Prostate gland (tissue), 2 donors: ENCODE measurements at regions not wholly inside any gene's neighbourhood (a gene's known extent, or its start where the extent isn't known, plus 50 kb on each side); places are given as distances from the start of the nearest gene placed in this dataset.

Experiments
- DNase-seq: peaks from one replicate; pipeline ENCODE4 v3.0.0-alpha.2; 2019; ENCODE audit warnings: low spot score
- H3K27ac ChIP-seq, 2 donors: fragments of 200-600 bp; sonication (generic); 2 replicates each; pipeline ENCODE4 v1.5.1; 2017 to 2019
- H3K27me3 ChIP-seq: fragments of 200-600 bp; sonication (generic); replicated peaks from 2 replicates; pipeline ENCODE4 v1.5.1; 2019; ENCODE audit not compliant: insufficient read depth
- H3K36me3 ChIP-seq, 2 donors: fragments of 200-600 bp; sonication (generic); 1 replicate in 1 of 2; 2 replicates in 1 of 2; pipeline versions ENCODE4 v1.5.1 to v1.8.1; 2017 to 2019
- H3K4me1 ChIP-seq: fragments of 200-600 bp; sonication (generic); replicated peaks from 2 replicates; pipeline ENCODE4 v1.5.1; 2019
- H3K4me3 ChIP-seq, 2 donors: fragments of 200-600 bp; sonication (generic); 2 replicates each; pipeline ENCODE4 v1.5.1; 2017 to 2019
- H3K9me3 ChIP-seq: fragments of 200-600 bp; sonication (generic); 2 replicates; pipeline ENCODE4 v1.5.1; 2017
- POLR2A ChIP-seq: fragments of 450-650 bp; IDR thresholded peaks from one replicate; pipeline ENCODE4 v1.6.1; 2016; ENCODE audit warnings: antibody characterized with exemption, mild to moderate bottlenecking
- POLR2AphosphoS5 ChIP-seq: sonication (generic); formaldehyde crosslinking; IDR thresholded peaks from one replicate; pipeline ENCODE4 v1.6.1; 2017; ENCODE audit warnings: antibody characterized with exemption
- WGBS: methylation state at CpG from one replicate; pipeline ENCODE4 v1.1.5; 2018; 5-methylcytosine and 5-hydroxymethylcytosine counted together
- intact Hi-C: fragments of 100-400 bp; cut with DNase I; formaldehyde crosslinking; loops from one replicate; pipeline ENCODE4 v1.14.2; 2022
- TF ChIP-seq, protein P1 (sequence below), 4 experiments: fragments of 200-600 bp in 2 of 4; fragments of 450-650 bp in 2 of 4; sonication (generic) in 2 of 4; IDR thresholded peaks; 1 replicate in 3 of 4; 2 replicates in 1 of 4; pipeline ENCODE4 v1.5.1; 2016 to 2019; ENCODE audit warnings: antibody characterized with exemption in 4 of 4, mild to moderate bottlenecking in 2 of 4, moderate library complexity in 2 of 4

DNA sequence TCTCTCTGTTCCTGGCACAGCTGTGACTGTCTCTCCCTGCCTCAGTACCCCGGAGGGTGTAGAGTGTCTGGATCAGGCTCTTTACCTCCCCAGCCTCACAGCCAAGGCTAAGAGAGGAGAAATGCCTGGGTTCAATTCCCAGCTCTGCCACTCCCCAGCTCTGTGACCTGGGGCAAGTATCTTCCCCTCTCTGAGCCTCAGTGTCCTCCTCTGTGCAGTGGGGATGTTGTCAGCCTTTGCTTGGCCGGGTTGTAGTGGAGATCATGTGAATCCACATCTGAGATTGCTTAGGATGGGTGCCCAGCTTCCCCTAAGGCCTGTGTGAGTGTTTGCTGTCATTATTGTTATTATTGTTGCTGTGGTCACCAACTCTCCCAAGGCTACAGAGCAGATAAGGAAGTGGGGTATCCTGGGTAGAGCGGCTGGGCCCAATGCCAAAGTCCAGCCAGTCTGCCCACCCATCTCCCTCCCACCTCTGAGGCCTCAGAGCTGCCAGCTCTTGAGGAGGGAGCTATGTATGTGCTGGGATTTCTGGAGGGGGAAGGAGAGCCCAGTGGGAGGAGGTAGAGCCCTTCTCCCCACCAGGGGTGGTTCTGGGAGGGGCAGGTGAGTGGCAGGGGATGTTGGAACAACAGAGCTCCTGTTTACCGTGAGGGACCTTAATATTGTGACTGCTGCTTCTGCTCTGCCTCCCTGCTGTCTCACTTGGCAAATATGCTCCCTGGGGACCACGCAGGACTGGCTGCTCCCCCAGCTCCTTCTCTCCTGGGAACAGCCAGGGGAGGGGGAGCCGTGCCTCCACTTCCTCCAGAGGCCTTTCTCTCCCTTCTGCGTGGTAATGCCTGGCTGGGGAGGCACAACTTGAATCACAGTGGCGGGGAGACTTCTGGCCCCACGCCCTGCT, 170.5 kb downstream of the RPS24 start:
- no peaks in the 10 kb centered on the region for H3K9me3 ChIP-seq
- DNase-seq, result no peak
- H3K4me1 ChIP-seq, result no peaks in the 10 kb centered on the region
- H3K27me3 ChIP-seq, result no peaks in the 10 kb centered on the region
- no peak overlapping the region for H3K4me3 ChIP-seq
- TF ChIP-seq, protein P1, sequence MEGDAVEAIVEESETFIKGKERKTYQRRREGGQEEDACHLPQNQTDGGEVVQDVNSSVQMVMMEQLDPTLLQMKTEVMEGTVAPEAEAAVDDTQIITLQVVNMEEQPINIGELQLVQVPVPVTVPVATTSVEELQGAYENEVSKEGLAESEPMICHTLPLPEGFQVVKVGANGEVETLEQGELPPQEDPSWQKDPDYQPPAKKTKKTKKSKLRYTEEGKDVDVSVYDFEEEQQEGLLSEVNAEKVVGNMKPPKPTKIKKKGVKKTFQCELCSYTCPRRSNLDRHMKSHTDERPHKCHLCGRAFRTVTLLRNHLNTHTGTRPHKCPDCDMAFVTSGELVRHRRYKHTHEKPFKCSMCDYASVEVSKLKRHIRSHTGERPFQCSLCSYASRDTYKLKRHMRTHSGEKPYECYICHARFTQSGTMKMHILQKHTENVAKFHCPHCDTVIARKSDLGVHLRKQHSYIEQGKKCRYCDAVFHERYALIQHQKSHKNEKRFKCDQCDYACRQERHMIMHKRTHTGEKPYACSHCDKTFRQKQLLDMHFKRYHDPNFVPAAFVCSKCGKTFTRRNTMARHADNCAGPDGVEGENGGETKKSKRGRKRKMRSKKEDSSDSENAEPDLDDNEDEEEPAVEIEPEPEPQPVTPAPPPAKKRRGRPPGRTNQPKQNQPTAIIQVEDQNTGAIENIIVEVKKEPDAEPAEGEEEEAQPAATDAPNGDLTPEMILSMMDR (IDR thresholded peaks at IDR 0.05), result no peak
- no peak for TF ChIP-seq POLR2A
- intact Hi-C loops, result no loop called here
- 72% methylated on average over 9 of the region's 9 CpGs for WGBS
- H3K27ac ChIP-seq, result no peak overlapping the region
- no peaks in the 10 kb centered on the region for H3K36me3 ChIP-seq

DNA sequence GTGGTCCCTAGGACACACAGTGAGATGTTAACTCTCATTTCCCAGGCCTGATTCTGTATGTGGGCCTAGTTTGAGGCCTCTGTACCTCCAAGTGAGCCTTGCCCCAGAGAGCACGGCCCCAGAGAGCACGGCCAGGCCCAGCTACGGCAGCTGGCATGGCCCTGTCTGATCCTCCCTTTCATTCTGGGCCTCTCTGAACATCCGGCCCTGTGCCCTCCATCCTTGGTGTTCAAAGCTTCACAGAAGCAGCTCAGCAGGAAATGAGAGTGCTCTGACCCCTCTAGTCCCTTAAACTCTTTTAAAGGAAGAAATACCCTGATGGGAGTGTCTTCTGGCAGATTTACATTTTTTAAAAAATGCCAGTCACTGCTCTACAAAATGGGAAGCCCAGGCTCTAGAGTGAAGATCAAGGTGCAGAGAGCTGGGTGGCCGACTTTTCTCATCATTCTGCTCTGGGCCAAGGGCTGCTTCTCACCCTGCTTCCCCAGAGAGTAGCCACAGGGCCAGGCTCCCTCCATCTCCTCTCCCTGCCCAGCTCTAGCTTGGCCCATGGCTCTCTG, 171.9 kb downstream of the RPS24 start:
- no peaks in the 10 kb centered on the region for H3K27me3 ChIP-seq
- no peak for DNase-seq
- TF ChIP-seq, protein P1 (IDR thresholded peaks at IDR 0.05), result no peak
- no peak for TF ChIP-seq POLR2A
- no peak for TF ChIP-seq POLR2AphosphoS5
- intact Hi-C loops, result no loop called here
- H3K9me3 ChIP-seq, result no peaks in the 10 kb centered on the region
- no peaks in the 10 kb centered on the region for H3K4me1 ChIP-seq
- 78% methylated on average over 5 of the region's 5 CpGs for WGBS
- H3K4me3 ChIP-seq, result no peak overlapping the region
- H3K27ac ChIP-seq, result no peak overlapping the region
- H3K36me3 ChIP-seq, result no peaks in the 10 kb centered on the region

DNA sequence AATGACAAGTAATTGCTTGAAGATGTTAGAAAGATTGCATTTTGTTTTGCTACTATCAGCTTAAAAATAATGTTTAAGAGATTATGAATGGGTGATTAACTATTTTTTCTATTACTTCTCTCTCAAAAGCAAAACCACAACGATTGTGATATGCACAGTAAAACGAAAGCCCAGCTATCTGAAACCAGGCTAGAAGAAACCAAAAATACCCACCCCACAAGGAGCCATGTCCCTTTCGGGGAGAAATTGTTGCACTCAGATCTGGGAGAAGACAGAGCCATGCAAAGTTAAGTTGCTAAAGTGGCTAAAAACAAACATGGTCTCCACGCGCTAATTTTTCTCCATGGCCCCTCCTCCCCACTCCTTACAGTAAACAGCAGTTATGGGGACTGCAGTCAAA, 173.6 kb downstream of the RPS24 start:
- H3K27me3 ChIP-seq, result no peaks in the 10 kb centered on the region
- no peaks in the 10 kb centered on the region for H3K36me3 ChIP-seq
- no peak overlapping the region for H3K4me3 ChIP-seq
- no peaks in the 10 kb centered on the region for H3K4me1 ChIP-seq
- intact Hi-C loops, result no loop called here
- 71% methylated on average over 5 of the region's 5 CpGs for WGBS
- H3K9me3 ChIP-seq, result no peaks in the 10 kb centered on the region
- DNase-seq, result no peak
- no peak for TF ChIP-seq POLR2A
- TF ChIP-seq, protein P1 (IDR thresholded peaks at IDR 0.05), result no peak
- TF ChIP-seq POLR2AphosphoS5, result no peak
- no peak overlapping the region for H3K27ac ChIP-seq

DNA sequence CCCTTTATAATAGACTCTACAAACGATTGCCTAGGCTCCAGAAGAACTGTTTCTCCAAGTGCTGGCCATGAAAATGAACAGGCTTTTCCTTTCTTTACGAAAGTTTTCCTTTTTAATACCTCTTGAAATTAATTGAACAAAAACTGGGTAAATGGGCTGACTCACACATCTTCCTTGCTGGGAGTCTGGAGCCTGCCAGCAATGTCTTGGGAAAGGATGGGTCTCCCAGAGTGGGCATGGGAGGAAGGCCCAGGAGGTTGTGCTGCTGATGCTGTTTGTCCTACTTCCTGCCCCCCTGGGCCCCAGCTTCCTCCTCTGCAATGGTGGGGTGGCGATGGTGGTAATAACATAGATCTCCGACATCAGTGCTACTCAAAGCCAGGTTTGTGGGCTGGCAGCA, 174.1 kb downstream of the RPS24 start:
- no peak for DNase-seq
- intact Hi-C loops, result no loop called here
- Histone ChIP-seq H3K4me1 (no peaks in the 10 kb centered on the region), H3K27ac (no peak overlapping the region), H3K4me3 (no peak overlapping the region), H3K9me3 (no peaks in the 10 kb centered on the region), H3K36me3 (no peaks in the 10 kb centered on the region), H3K27me3 (no peaks in the 10 kb centered on the region)
- 76% methylated on average over 4 of the region's 4 CpGs for WGBS
- TF ChIP-seq, protein P1 (IDR thresholded peaks at IDR 0.05), result no peak
- TF ChIP-seq POLR2AphosphoS5 (no peak), POLR2A (no peak)

DNA sequence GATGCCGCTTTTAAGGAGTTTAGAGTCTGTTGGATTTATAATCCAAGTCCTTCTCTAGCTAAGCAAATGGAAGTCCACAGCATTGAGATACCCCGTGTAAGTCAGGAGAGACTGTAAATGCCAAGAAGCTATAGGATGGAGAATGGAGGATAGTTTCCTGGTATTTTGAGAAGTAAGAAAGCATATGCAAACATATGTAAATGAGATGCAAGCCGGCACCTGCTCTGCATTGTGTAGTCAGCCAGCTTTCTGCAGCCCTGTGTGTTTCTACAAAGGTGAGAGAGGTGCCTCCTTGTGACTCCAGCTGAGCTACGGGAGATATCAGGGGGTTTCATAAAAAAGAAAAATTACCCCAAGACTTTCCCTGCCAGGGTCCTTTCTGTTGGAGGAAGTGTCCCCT, 176.3 kb downstream of the RPS24 start:
- Histone ChIP-seq H3K4me3 (no peak overlapping the region), H3K36me3 (no peaks in the 10 kb centered on the region), H3K27me3 (no peaks in the 10 kb centered on the region), H3K4me1 (no peaks in the 10 kb centered on the region), H3K9me3 (no peaks in the 10 kb centered on the region), H3K27ac (no peak overlapping the region)
- intact Hi-C loops, result loop anchor here (2.0 to 10.0 kb wide), 5 partner anchors 93 to 987 kb away; no protein-coding TSS in a partner anchor
- 91% methylated on average over 4 of the region's 4 CpGs for WGBS
- no peak for DNase-seq
- TF ChIP-seq, protein P1 (IDR thresholded peaks at IDR 0.05), result no peak
- TF ChIP-seq POLR2A (no peak), POLR2AphosphoS5 (no peak)
